ENCODE measurements at regions not wholly inside any gene's neighbourhood (a gene's known extent, or its start where the extent isn't known, plus 50 kb on each side); places are given as distances from the start of the nearest gene placed in this dataset.

GRCh38 chr1:199843861-199844260 is 183.6 kb upstream of the NR5A2 start:
- no peak for TF ChIP-seq EZH2 (IDR thresholded peaks at IDR 0.05; ENCODE audit: borderline replicate concordance, control insufficient read depth, low read depth, low read length)
- no peak for TF ChIP-seq ZNF274 (IDR thresholded peaks at IDR 0.05; ENCODE audit: insufficient read depth, insufficient read length)
- no peak for TF ChIP-seq CBX5 (IDR thresholded peaks at IDR 0.05; ENCODE audit: low read depth)
- no peak for TF ChIP-seq CREB1 (IDR thresholded peaks at IDR 0.05; ENCODE audit: low read depth)
- TF ChIP-seq CUX1 (IDR thresholded peaks at IDR 0.05; ENCODE audit: insufficient replicate concordance, low read depth, low read length) = no peak
- TF ChIP-seq ZNF687 (IDR thresholded peaks at IDR 0.05) = no peak
- no peak for TF ChIP-seq USF1 (IDR thresholded peaks at IDR 0.05; ENCODE audit: borderline replicate concordance, extremely low read length, insufficient read depth, low read depth, low read length)
